ENCODE measurements at regions not wholly inside any gene's neighbourhood (a gene's known extent, or its start where the extent isn't known, plus 50 kb on each side); places are given as distances from the start of the nearest gene placed in this dataset.

DNA sequence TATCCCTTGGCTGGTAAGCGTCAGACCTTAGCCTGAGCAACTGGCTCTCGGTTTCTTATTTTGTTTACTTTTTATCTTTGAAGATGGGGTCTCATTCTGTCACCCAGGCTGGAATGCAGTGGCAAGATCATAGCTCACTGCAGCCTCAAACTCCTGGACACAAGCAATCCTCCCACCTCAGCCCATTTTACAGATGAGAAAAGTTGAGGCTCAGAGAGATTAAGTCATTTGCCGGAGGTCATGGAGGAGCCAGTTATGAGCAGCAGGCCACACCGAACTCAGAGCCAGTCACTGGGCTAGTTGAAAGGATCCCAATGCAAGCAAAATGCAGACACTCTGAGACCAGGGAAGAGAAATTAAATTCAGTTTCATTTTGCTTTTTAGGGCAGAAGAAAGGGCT, 293.6 kb downstream of the SHQ1 start:
- Histone ChIP-seq H2AFZ (ENCODE audit: insufficient read depth, low read depth, low read length, poor library complexity, severe bottlenecking) (no peak overlapping the region), H3K4me3 (replicated peaks in 1 of 3; ENCODE audit: low read depth in 2 of 3, low read length in 3 of 3) (no peak overlapping the region), H3K27ac (ENCODE audit: low read depth in 1 of 2, low read length in 2 of 2) (no peak overlapping the region), H3K27me3 (ENCODE audit: control insufficient read depth in 2 of 2, insufficient read depth in 2 of 2, low read length in 2 of 2) (no peaks in the 10 kb centered on the region), H3K9ac (ENCODE audit: insufficient read depth, low read length, poor library complexity, severe bottlenecking) (no peak overlapping the region), H3K4me2 (replicated peaks; ENCODE audit: extremely low read depth, low read length, poor library complexity, severe bottlenecking) (no peak overlapping the region), H3K36me3 (replicated peaks in 1 of 2; ENCODE audit: control insufficient read depth in 1 of 2, insufficient read depth in 2 of 2, low read length in 2 of 2) (no peaks in the 10 kb centered on the region), H4K20me1 (ENCODE audit: insufficient read depth, low read length) (no peaks in the 10 kb centered on the region), H3K4me1 (ENCODE audit: control insufficient read depth in 1 of 2, insufficient read depth in 2 of 2, low read length in 2 of 2) (peaks cover 32 to 35% of the 10 kb centered on the region in 2 donors), H3K79me2 (ENCODE audit: insufficient read depth, low read length) (no peaks in the 10 kb centered on the region), H3K9me3 (replicated peaks in 1 of 2; ENCODE audit: control insufficient read depth in 1 of 2, insufficient read depth in 1 of 2, low read length in 2 of 2) (no peaks in the 10 kb centered on the region)
- no peaks in the 10 kb centered on the region for H3K36me3 Mint-ChIP-seq
- H3K27me3 Mint-ChIP-seq (ENCODE audit: low read depth in 3 of 3), result peaks cover 2 to 6% (median 3%) of the 10 kb centered on the region in 3 donors
- WGBS (ENCODE audit: insufficient coverage), result 96% methylated on average over 2 of the region's 4 CpGs
- H3K27ac Mint-ChIP-seq, result peak overlapping the region in 1 of 7 donors; percentile 5
- H3K9me3 Mint-ChIP-seq, result peaks cover 0 to 9% (median 8%) of the 10 kb centered on the region in 7 donors
- TF ChIP-seq, protein P1, sequence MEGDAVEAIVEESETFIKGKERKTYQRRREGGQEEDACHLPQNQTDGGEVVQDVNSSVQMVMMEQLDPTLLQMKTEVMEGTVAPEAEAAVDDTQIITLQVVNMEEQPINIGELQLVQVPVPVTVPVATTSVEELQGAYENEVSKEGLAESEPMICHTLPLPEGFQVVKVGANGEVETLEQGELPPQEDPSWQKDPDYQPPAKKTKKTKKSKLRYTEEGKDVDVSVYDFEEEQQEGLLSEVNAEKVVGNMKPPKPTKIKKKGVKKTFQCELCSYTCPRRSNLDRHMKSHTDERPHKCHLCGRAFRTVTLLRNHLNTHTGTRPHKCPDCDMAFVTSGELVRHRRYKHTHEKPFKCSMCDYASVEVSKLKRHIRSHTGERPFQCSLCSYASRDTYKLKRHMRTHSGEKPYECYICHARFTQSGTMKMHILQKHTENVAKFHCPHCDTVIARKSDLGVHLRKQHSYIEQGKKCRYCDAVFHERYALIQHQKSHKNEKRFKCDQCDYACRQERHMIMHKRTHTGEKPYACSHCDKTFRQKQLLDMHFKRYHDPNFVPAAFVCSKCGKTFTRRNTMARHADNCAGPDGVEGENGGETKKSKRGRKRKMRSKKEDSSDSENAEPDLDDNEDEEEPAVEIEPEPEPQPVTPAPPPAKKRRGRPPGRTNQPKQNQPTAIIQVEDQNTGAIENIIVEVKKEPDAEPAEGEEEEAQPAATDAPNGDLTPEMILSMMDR (IDR thresholded peaks at IDR 0.05), result no peak
- H3K4me1 Mint-ChIP-seq, result peaks cover 38% of the 10 kb centered on the region
- no peak overlapping the region for H3K4me3 Mint-ChIP-seq
- intact Hi-C loops (cut with micrococcal nuclease), result no loop called here
- DNase-seq, result no peak

DNA sequence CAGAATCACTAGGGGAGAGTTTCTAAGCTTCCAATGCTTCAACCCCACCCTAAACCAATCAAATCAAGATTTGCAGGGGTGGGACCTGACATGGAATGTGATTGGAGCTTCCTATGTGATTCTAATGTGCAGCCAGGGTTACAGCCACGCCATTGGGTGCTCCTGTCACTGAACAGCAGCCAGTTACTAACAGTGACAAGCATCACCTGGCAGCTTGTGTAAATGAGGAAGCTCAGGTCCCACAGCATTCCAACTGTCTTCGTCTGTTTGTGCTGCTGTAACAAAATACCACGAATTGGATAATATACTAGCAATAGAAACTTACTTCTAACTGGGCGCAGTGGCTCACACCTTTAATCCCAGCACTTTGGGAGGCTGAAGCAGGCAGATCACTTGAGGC, 294.9 kb downstream of the SHQ1 start:
- Histone ChIP-seq H3K4me2 (replicated peaks; ENCODE audit: extremely low read depth, low read length, poor library complexity, severe bottlenecking) (no peak overlapping the region), H3K9me3 (replicated peaks in 1 of 2; ENCODE audit: control insufficient read depth in 1 of 2, insufficient read depth in 1 of 2, low read length in 2 of 2) (no peaks in the 10 kb centered on the region), H4K20me1 (ENCODE audit: insufficient read depth, low read length) (no peaks in the 10 kb centered on the region), H3K27ac (ENCODE audit: low read depth in 1 of 2, low read length in 2 of 2) (no peak overlapping the region), H3K4me3 (replicated peaks in 1 of 3; ENCODE audit: low read depth in 2 of 3, low read length in 3 of 3) (no peak overlapping the region), H3K9ac (ENCODE audit: insufficient read depth, low read length, poor library complexity, severe bottlenecking) (no peak overlapping the region), H3K4me1 (ENCODE audit: control insufficient read depth in 1 of 2, insufficient read depth in 2 of 2, low read length in 2 of 2) (peaks cover 28 to 34% of the 10 kb centered on the region in 2 donors), H3K27me3 (ENCODE audit: control insufficient read depth in 2 of 2, insufficient read depth in 2 of 2, low read length in 2 of 2) (no peaks in the 10 kb centered on the region), H3K36me3 (replicated peaks in 1 of 2; ENCODE audit: control insufficient read depth in 1 of 2, insufficient read depth in 2 of 2, low read length in 2 of 2) (no peaks in the 10 kb centered on the region), H3K79me2 (ENCODE audit: insufficient read depth, low read length) (no peaks in the 10 kb centered on the region), H2AFZ (ENCODE audit: insufficient read depth, low read depth, low read length, poor library complexity, severe bottlenecking) (no peak overlapping the region)
- DNase-seq, result peak in 1 of 3 donors; percentile 12
- intact Hi-C loops (cut with micrococcal nuclease), result no loop called here
- Mint-ChIP-seq H3K36me3 (no peaks in the 10 kb centered on the region), H3K4me3 (no peak overlapping the region), H3K9me3 (peaks cover 0 to 9% (median 8%) of the 10 kb centered on the region in 7 donors), H3K27ac (no peak overlapping the region), H3K4me1 (peaks cover 36% of the 10 kb centered on the region), H3K27me3 (ENCODE audit: low read depth in 3 of 3) (peaks cover 2 to 6% (median 3%) of the 10 kb centered on the region in 3 donors)
- TF ChIP-seq, protein P1 (IDR thresholded peaks at IDR 0.05), result no peak
- 70% methylated on average over 2 of the region's 4 CpGs for WGBS (ENCODE audit: insufficient coverage)
